Activated T-helper 1 cell treated with anti-CD3 and anti-CD28 coated beads, Interleukin-12 subunit alpha, Interleukin-12 subunit beta, Interleukin-2, Interleukin-4 antibody, amounts not matched to agents 30 ng/mL and 10 ng/mL and 1 ng/mL, durations not matched to agents 14 hours and 24 hours and 36 hours (primary cell): ENCODE measurements at regions not wholly inside any gene's neighbourhood (a gene's known extent, or its start where the extent isn't known, plus 50 kb on each side); places are given as distances from the start of the nearest gene placed in this dataset.

Experiments
- DNase-seq: peaks from one replicate; pipeline ENCODE4 v3.0.0; 2021; ENCODE audit warnings: low spot score
- H3K27ac Mint-ChIP-seq: one replicate; pipeline ENCODE4 v1.8.0; 2021; ENCODE audit warnings: mild to moderate bottlenecking, mixed read lengths
- H3K27me3 Mint-ChIP-seq: one replicate; pipeline ENCODE4 v1.8.0; 2022; ENCODE audit warnings: mild to moderate bottlenecking, moderate library complexity, mixed read lengths; ENCODE audit not compliant: insufficient read depth
- H3K36me3 Mint-ChIP-seq: one replicate; pipeline ENCODE4 v1.8.0; 2021; ENCODE audit warnings: low read depth, mixed read lengths
- H3K4me1 Mint-ChIP-seq: one replicate; pipeline ENCODE4 v1.8.0; 2021; ENCODE audit warnings: low read depth, mixed read lengths
- H3K4me3 Mint-ChIP-seq: one replicate; pipeline ENCODE4 v1.8.0; 2021; ENCODE audit warnings: mild to moderate bottlenecking, moderate library complexity, mixed read lengths
- H3K9me3 Mint-ChIP-seq: one replicate; pipeline ENCODE4 v1.8.0; 2021; ENCODE audit warnings: mixed read lengths
- intact Hi-C: fragments of 100-400 bp; cut with micrococcal nuclease; formaldehyde crosslinking; loops from one replicate; pipeline ENCODE4 v1.15.1; 2024

DNA sequence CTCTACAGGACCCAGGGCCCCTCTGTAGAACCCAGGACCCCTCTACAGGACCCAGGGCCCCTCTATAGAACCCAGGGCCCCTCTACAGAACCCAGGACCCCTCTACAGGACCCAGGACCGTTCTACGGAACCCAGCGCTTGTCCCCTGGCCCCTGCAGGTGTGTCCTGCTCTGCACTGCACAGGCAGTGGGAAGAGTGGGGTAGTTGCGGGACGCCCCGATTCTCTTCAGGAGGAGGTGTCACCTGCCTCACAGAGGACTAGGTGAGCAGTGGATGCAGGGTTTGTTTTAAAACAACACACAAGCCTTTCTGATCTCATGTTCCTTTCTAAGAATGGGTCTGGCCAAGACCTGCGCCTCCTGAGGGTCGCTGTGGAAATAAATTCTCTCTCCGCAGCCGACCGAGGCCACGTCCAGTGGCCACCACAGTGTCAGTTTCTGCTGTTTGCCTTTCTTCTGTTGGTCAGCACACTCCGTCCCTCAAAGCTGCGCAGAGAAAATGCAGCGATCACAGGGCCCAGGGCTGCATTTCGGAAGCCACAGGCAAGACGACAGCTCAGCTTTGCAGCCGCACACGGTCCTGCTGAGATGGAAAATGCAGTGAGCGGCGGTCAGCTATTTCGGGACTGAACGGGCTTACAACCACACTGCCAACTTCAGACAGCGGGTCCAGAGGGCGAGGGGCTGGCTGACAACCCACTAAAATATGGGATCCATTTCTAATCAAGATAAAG is 135.2 kb downstream of the DLL1 start:
- Mint-ChIP-seq H3K27ac (no peak overlapping the region), H3K4me3 (no peak overlapping the region), H3K36me3 (no peaks in the 10 kb centered on the region), H3K4me1 (no peaks in the 10 kb centered on the region), H3K9me3 (no peaks in the 10 kb centered on the region), H3K27me3 (peaks cover 16% of the 10 kb centered on the region)
- no peak for DNase-seq
- intact Hi-C loops: no loop called here

DNA sequence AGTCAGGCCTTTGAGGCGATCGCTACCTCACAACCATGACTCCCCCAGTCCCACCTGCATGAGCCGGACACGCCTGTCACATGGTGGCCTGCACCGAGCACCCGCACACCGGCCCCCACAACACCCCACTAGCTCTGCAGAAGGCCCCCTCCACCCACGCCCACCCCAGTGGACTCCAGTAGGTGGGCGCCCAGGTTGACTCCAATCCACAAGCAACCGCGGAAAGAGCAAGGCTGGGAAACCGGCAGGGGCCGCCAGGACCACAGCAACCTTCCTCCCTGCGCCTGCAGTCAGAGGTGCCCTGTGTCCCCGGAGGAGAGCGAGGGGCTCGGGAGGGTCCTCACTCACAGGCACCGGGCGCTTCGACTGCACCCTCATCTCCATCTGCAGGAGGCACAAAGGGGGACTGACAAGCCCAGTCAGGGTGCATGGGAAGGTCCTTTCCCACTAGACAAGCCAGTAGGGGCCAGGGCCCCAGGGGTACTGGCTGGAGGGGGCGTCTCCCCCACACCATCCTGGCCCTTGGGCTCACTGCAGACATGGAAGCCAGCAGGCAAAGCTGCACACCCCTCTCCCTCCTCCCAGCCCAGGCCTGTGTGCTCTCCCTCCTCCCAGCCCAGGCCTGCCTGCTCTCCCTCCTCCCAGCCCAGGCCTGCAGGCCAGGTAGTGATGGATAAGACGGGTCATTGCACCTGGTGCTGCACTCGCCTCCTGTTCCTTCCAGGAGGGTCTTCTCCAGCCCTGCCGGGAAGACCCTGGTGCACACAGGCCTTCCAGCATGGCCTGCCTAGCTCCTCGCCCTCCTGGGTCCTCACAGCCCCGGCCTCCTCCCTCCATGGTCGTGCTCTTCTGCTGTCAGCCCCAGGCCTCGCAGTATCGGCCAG is 137.2 kb downstream of the DLL1 start:
- Mint-ChIP-seq H3K4me1 (peaks cover 7% of the 10 kb centered on the region), H3K27me3 (peaks cover 17% of the 10 kb centered on the region), H3K27ac (no peak overlapping the region), H3K4me3 (no peak overlapping the region), H3K9me3 (no peaks in the 10 kb centered on the region), H3K36me3 (no peaks in the 10 kb centered on the region)
- intact Hi-C loops: no loop called here
- DNase-seq: no peak

DNA sequence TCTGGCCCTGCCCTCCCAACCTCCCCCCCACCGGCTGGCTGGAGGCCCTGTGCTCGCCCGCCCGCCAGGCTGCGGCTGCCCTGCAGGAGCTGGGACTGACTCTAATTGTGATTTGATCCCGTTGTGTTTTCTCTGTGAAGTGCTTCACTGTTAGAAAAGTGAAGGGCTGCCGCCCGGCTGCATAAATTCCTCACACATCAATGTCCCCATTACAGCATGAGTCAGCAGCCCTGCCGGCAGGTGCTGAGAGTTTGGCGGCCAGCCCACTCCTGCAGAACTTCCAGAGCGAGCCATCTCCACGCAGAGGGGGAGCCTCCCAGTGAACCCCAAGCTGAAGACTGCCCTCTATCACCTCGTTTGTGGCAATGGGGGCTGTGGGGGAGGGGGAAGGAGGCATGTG is 137.9 kb downstream of the DLL1 start:
- DNase-seq: no peak
- no peaks in the 10 kb centered on the region for H3K36me3 Mint-ChIP-seq
- H3K27ac Mint-ChIP-seq: no peak overlapping the region
- peaks cover 17% of the 10 kb centered on the region for H3K27me3 Mint-ChIP-seq
- intact Hi-C loops: no loop called here
- peaks cover 14% of the 10 kb centered on the region for H3K4me1 Mint-ChIP-seq
- H3K9me3 Mint-ChIP-seq: no peaks in the 10 kb centered on the region
- no peak overlapping the region for H3K4me3 Mint-ChIP-seq

DNA sequence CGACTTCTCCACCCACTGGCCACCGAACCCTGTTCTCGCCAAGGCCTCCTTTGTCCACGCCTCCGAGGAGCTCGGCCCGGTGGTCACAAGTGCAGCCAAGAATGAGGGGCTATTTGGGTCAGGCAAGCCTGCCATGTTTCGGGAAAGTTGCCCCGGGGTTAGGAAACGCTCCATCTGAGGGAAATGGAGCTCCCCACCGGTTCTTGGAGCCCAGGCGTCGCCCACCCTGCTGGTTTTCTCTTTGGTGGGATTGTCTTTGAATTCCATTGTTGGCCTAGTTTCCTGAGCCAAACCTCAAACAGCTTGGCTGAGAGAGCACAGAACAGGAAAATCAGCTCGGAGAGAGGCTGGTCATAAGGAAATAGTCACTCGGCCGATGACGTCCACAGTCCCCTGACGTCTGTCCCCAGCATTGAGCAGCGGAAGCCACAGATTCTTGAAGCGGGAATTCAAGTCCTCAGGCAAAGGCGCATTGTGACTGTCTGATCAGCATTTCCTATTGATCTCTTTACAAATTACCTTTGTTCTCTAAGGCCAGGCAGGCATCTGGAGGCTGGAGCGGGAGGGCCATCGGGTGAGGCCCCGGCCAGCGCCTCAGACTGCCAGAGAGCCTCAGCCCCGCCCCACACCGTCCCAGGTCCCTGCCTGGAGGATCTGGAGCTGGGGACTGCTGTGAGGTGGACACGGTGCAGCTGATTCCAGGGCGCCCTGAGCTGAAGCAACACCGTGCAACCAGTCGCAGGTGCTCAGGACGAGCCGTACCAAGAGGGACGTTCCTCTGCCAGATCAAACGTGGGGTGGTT is 138.6 kb downstream of the DLL1 start:
- Mint-ChIP-seq H3K4me1 (peaks cover 17% of the 10 kb centered on the region), H3K9me3 (no peaks in the 10 kb centered on the region), H3K27me3 (peaks cover 17% of the 10 kb centered on the region), H3K36me3 (no peaks in the 10 kb centered on the region), H3K27ac (no peak overlapping the region), H3K4me3 (no peak overlapping the region)
- no peak for DNase-seq
- intact Hi-C loops: no loop called here

DNA sequence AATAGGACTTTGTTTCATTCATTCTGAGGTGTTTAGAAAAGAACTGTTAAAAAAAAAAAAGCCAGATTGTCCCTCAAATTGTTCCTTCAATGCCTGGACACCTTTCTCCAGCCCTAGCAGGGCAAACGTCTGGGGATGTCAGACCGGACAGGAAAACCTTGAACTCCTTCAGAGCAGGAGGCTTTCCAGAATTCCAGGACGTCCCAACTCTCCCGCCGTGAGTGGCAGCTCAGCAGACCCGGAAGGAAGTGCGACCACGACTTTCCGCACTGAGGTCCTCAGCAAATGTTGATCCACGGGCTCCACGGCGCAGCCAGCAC is 139.1 kb downstream of the DLL1 start:
- intact Hi-C loops: no loop called here
- no peak for DNase-seq
- Mint-ChIP-seq H3K9me3 (no peaks in the 10 kb centered on the region), H3K36me3 (no peaks in the 10 kb centered on the region), H3K27ac (no peak overlapping the region), H3K4me1 (peaks cover 17% of the 10 kb centered on the region), H3K4me3 (no peak overlapping the region), H3K27me3 (peaks cover 19% of the 10 kb centered on the region)

DNA sequence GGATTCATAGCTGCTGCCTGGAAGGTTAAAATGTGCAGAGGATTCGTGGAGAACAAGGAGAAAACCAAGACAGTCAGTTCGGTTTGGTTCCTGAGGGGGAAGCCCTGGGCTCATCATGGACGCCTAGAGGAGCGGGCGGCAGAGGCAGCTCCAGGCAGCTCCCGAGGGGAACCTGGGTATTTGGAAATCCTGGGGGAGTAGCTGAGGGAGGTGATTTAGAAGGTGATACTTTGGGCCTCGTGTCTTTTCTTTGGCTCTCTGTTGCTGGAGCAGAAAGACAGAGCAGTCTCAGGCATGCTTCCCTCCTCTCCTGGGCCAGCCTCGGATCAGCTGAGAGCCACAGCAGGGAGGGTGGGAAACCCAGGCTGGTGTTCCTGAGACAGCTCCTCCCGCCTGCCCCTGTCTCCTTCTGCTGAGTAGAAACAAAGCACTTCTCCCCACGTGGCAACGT is 139.5 kb downstream of the DLL1 start:
- no peak overlapping the region for H3K4me3 Mint-ChIP-seq
- no peak overlapping the region for H3K27ac Mint-ChIP-seq
- H3K9me3 Mint-ChIP-seq: no peaks in the 10 kb centered on the region
- no peaks in the 10 kb centered on the region for H3K36me3 Mint-ChIP-seq
- no peak for DNase-seq
- intact Hi-C loops: no loop called here
- H3K4me1 Mint-ChIP-seq: peaks cover 17% of the 10 kb centered on the region
- peaks cover 19% of the 10 kb centered on the region for H3K27me3 Mint-ChIP-seq

DNA sequence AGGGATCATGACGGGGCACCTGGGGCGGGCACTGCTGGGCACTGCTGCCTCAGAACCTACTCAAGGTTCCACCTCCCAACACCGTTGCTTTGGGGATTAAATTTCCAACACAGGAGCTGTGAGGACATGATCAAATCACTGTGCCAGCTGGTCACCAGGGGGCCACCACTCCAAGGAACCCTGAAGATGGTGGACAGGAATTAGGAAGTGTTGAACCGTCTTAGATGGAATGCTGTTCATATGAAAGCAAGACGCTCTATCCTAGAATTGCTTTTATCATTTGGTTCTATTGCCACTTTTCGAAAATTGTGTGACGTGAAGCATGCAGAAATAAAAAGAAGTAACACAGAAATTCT is 140.3 kb downstream of the DLL1 start:
- no peak overlapping the region for H3K27ac Mint-ChIP-seq
- no peaks in the 10 kb centered on the region for H3K36me3 Mint-ChIP-seq
- intact Hi-C loops: no loop called here
- H3K4me3 Mint-ChIP-seq: no peak overlapping the region
- peaks cover 17% of the 10 kb centered on the region for H3K4me1 Mint-ChIP-seq
- no peak for DNase-seq
- H3K27me3 Mint-ChIP-seq: peaks cover 19% of the 10 kb centered on the region
- H3K9me3 Mint-ChIP-seq: peaks cover 3% of the 10 kb centered on the region

DNA sequence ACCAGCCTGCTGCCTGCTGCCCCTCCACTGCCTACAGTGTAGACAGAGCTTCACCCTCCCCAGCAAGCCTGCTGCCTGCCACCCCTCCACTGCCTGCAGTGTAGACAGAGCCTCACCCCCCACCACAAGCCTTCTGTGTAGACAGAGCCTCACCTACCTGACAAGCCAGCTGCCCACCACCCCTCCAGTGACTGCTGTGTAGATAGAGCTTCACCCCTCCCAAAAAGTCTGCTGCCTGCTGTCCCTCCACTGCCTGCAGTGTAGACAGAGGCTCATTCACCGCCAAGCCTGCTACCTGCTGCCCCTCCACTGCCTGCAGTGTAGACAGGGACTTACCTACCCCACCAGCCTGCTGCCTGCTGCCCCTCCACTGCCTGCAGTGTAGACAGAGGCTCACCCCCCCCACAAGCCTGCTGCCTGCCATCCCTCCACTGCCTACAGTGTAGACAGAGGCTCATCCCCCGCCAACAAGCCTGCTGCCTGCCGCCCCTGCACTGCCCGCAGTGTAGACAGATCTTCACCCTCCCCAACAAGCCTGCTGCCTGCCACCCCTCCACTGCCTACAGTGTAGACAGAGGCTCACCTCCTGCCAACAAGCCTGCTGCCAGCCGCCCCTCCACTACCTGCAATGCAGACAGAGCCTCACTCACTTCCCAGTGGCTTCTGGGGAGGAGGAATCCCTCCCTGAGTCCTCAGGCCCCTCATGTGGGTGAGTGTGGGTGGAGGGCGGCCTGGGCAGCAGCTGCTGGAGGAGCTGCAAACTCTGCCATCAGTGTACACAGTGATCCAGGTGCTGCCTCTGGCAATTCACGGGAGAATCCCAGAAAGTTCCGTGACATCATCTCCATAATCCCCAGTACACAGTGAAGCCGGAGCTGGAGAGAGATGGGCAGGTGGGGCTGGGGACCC is 140.9 kb downstream of the DLL1 start:
- H3K4me1 Mint-ChIP-seq: peaks cover 17% of the 10 kb centered on the region
- no peak overlapping the region for H3K27ac Mint-ChIP-seq
- H3K36me3 Mint-ChIP-seq: no peaks in the 10 kb centered on the region
- H3K27me3 Mint-ChIP-seq: peaks cover 19% of the 10 kb centered on the region
- peaks cover 8% of the 10 kb centered on the region for H3K9me3 Mint-ChIP-seq
- no peak for DNase-seq
- intact Hi-C loops: loop anchor here (5.0 to 10.0 kb wide), 3 partner anchors 63 to 157 kb away; partner anchors contain the start of gene FAM120B
- no peak overlapping the region for H3K4me3 Mint-ChIP-seq

DNA sequence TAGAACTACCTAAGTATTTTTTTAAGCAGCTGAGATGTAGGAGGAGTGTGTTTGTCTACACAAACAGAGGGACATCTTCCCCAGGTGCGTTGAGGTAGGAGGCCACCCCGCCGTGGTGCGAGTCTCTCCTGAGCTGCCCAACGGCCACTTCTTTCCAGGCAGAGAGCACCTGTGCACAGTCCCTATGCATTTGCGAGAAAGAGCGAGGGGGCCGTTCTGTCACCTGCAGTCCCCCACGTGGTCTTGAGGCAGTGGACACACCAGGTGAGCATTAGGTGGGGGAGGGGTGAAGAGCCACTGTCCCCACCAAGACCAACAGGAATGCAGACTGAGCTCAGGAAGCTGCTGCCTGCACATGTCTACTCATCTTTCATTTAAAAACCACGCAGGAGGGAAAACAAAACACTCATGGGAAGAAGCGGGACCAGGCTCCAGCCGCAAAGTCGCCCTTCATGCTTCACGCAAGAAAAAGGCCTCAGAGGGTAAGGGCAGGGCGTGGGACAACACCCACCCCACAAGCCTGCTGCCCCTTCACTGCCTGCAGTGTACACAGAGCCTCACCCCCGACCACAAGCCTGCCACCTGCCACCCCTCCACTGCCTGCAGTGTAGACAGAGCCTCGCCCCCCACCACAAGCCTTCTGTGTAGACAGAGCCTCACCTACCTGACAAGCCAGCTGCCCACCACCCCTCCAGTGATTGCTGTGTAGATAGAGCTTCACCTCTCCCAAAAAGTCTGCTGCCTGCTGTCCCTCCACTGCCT is 142.0 kb downstream of the DLL1 start:
- Mint-ChIP-seq H3K36me3 (no peaks in the 10 kb centered on the region), H3K4me3 (no peak overlapping the region), H3K27me3 (peaks cover 23% of the 10 kb centered on the region), H3K27ac (peak overlapping the region; percentile 59), H3K9me3 (peaks cover 17% of the 10 kb centered on the region), H3K4me1 (peaks cover 17% of the 10 kb centered on the region)
- intact Hi-C loops: loop anchor here (5.0 to 10.0 kb wide), 3 partner anchors 62 to 158 kb away; partner anchors contain the start of gene FAM120B
- no peak for DNase-seq

DNA sequence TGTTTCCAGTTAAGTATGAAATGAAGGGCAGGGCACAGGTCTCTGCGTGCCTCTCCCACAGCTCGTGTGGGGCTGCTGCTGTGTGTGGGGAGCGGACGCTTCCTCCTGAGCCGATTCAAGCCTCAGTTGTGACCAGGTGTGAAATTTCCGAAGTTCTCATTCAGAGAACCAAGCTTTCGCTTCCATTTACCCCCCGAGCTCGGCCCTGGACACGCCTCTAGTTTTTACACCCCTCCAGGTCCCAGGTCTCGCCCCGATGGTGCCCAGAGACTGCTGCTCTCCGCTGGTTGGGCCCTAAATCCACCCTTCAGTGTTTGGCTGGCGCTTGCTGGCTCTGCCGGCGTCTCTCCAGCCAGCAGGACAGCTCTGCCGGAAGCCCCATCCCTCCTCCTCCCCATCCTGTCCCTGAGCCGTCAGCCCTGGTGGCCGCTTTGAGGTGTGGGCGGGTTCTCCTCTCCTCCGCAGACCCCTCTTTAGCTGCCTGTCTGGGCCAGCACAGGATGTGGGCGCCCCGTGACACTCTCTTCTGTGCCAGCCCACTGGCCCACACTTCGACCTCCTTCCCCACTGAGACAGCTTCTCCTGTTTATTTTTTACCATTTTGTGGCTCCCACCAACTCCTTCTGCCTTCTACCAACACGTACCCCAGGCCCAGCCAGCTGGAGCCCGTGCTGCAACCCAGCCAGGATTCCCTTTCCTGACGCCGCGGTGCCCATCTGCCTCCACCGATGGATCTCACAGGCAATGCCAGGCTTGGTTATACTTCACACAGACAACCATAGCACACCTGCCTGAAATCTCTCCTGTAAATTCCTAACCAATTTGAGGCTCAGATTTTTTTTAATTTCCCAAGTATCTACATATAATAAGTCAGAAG is 142.8 kb downstream of the DLL1 start:
- peaks cover 23% of the 10 kb centered on the region for H3K27me3 Mint-ChIP-seq
- intact Hi-C loops: loop anchor here (5.0 to 10.0 kb wide), 3 partner anchors 61 to 159 kb away; partner anchors contain the start of gene FAM120B

More for the DNA sequence above, 142.8 kb downstream of the DLL1 start:
- DNase-seq: peak; percentile 22
- Mint-ChIP-seq H3K27ac (peak overlapping the region; percentile 59), H3K9me3 (peaks cover 24% of the 10 kb centered on the region), H3K4me1 (peaks cover 17% of the 10 kb centered on the region), H3K4me3 (peak overlapping the region; percentile 38), H3K36me3 (no peaks in the 10 kb centered on the region)
